NT2/D1 (cell line): ENCODE measurements at regions not wholly inside any gene's neighbourhood (a gene's known extent, or its start where the extent isn't known, plus 50 kb on each side); places are given as distances from the start of the nearest gene placed in this dataset.
A peak's percentile ranks its signal among the peaks of the same experiment; 100 is the strongest.

Experiments used
- DNase-seq: peaks from one replicate; pipeline ENCODE4 v3.0.0-alpha.2; 2011; ENCODE audit warnings: low read depth, low spot score
- H3K27me3 ChIP-seq: 2 replicates; pipeline ENCODE4 v1.6.0; 2011; ENCODE audit warnings: mild to moderate bottlenecking; ENCODE audit not compliant: insufficient read length, insufficient read depth
- H3K36me3 ChIP-seq: 2 replicates; pipeline ENCODE4 v1.6.1; 2011; ENCODE audit warnings: mild to moderate bottlenecking, low read length, mixed read lengths; ENCODE audit not compliant: insufficient read depth, insufficient read length
- H3K4me1 ChIP-seq: 2 replicates; pipeline ENCODE4 v1.5.1; 2011; ENCODE audit not compliant: insufficient read depth, insufficient read length
- H3K4me3 ChIP-seq: 2 replicates; pipeline ENCODE4 v1.5.1; 2011; ENCODE audit warnings: low read depth; ENCODE audit not compliant: insufficient read length
- H3K9ac ChIP-seq: 2 replicates; pipeline ENCODE4 v1.6.0; 2011; ENCODE audit warnings: low read depth; ENCODE audit not compliant: insufficient read length
- H3K9me3 ChIP-seq: 2 replicates; pipeline ENCODE4 v1.5.1; 2011; ENCODE audit warnings: mild to moderate bottlenecking, low read length; ENCODE audit not compliant: insufficient read depth
- SUZ12 ChIP-seq: IDR thresholded peaks from 2 replicates; pipeline ENCODE4 v1.6.1; 2011; ENCODE audit not compliant: insufficient read length, insufficient read depth; ENCODE audit errors: extremely low read depth
- YY1 ChIP-seq: IDR thresholded peaks from 2 replicates; pipeline ENCODE4 v1.6.1; 2011; ENCODE audit not compliant: insufficient read length, insufficient read depth
- ZNF274 ChIP-seq: IDR thresholded peaks from 2 replicates; pipeline ENCODE4 v1.6.1; 2011; ENCODE audit warnings: mild to moderate bottlenecking, low read depth, low read length

- Histone ChIP-seq H3K4me1 (no peaks in the 10 kb centered on the region), H3K4me3 (no peak overlapping the region), H3K27me3 (no peaks in the 10 kb centered on the region), H3K36me3 (no peaks in the 10 kb centered on the region), H3K9me3 (no peaks in the 10 kb centered on the region), H3K9ac (no peak overlapping the region)
- DNase-seq = no peak
- no peak for TF ChIP-seq ZNF274
- TF ChIP-seq YY1 = no peak
- TF ChIP-seq SUZ12 = no peak
Measured at GRCh38 chr2:18180031-18180610, 301.7 kb downstream of the KCNS3 start.

- Histone ChIP-seq H3K9ac (no peak overlapping the region), H3K4me1 (no peaks in the 10 kb centered on the region), H3K36me3 (no peaks in the 10 kb centered on the region), H3K4me3 (no peak overlapping the region), H3K9me3 (no peaks in the 10 kb centered on the region), H3K27me3 (no peaks in the 10 kb centered on the region)
- no peak for TF ChIP-seq ZNF274
- no peak for TF ChIP-seq YY1
- no peak for TF ChIP-seq SUZ12
- peak; percentile 63 for DNase-seq
Measured at GRCh38 chr2:18178736-18179349, 300.4 kb downstream of the KCNS3 start.

- TF ChIP-seq ZNF274 = no peak
- no peak for TF ChIP-seq YY1
- no peak for TF ChIP-seq SUZ12
Measured at GRCh38 chr2:18176679-18177215, 298.3 kb downstream of the KCNS3 start.

GRCh38 chr2:18172607-18173006, 294.1 kb downstream of the KCNS3 start:
- Histone ChIP-seq H3K36me3 (no peaks in the 10 kb centered on the region), H3K4me1 (no peaks in the 10 kb centered on the region), H3K9me3 (no peaks in the 10 kb centered on the region), H3K27me3 (no peaks in the 10 kb centered on the region), H3K9ac (no peak overlapping the region), H3K4me3 (no peak overlapping the region)
- no peak for DNase-seq
- TF ChIP-seq SUZ12 (no peak), YY1 (no peak), ZNF274 (no peak)

More at GRCh38 chr2:18176679-18177215, 298.3 kb downstream of the KCNS3 start:
- Histone ChIP-seq H3K9ac (no peak overlapping the region), H3K9me3 (no peaks in the 10 kb centered on the region), H3K4me1 (no peaks in the 10 kb centered on the region), H3K27me3 (no peaks in the 10 kb centered on the region), H3K4me3 (no peak overlapping the region), H3K36me3 (no peaks in the 10 kb centered on the region)
- DNase-seq = no peak

GRCh38 chr2:18171191-18172139, 293.0 kb downstream of the KCNS3 start:
- H3K9ac ChIP-seq = no peak overlapping the region
- DNase-seq = no peak
- H3K4me1 ChIP-seq = no peaks in the 10 kb centered on the region
- H3K9me3 ChIP-seq = no peaks in the 10 kb centered on the region
- no peaks in the 10 kb centered on the region for H3K27me3 ChIP-seq
- TF ChIP-seq ZNF274 (no peak), SUZ12 (no peak), YY1 (no peak)
- H3K36me3 ChIP-seq = no peaks in the 10 kb centered on the region
- H3K4me3 ChIP-seq = no peak overlapping the region

GRCh38 chr2:18170642-18171041, 292.2 kb downstream of the KCNS3 start:
- Histone ChIP-seq H3K9me3 (no peaks in the 10 kb centered on the region), H3K9ac (no peak overlapping the region), H3K27me3 (no peaks in the 10 kb centered on the region), H3K36me3 (no peaks in the 10 kb centered on the region), H3K4me3 (no peak overlapping the region), H3K4me1 (no peaks in the 10 kb centered on the region)
- no peak for TF ChIP-seq YY1
- TF ChIP-seq ZNF274 = no peak
- no peak for TF ChIP-seq SUZ12
- DNase-seq = no peak

- no peaks in the 10 kb centered on the region for H3K9me3 ChIP-seq
- no peaks in the 10 kb centered on the region for H3K4me1 ChIP-seq
- DNase-seq = no peak
- no peak for TF ChIP-seq ZNF274
- TF ChIP-seq YY1 = no peak
- no peak for TF ChIP-seq SUZ12
- H3K36me3 ChIP-seq = no peaks in the 10 kb centered on the region
- H3K9ac ChIP-seq = no peak overlapping the region
- H3K4me3 ChIP-seq = no peak overlapping the region
- no peaks in the 10 kb centered on the region for H3K27me3 ChIP-seq
Measured at GRCh38 chr2:18169893-18170175, 291.4 kb downstream of the KCNS3 start.
